Kidney (tissue), 13 donors: ENCODE measurements at regions not wholly inside any gene's neighbourhood (a gene's known extent, or its start where the extent isn't known, plus 50 kb on each side); places are given as distances from the start of the nearest gene placed in this dataset.

Experiments used
- DNase-seq, 5 donors: peaks; one replicate each; pipeline ENCODE4 v3.0.0-alpha.2; 2013 to 2020
- FAIRE-seq: peaks from 2 replicates; lab custom pipeline; 2012; peaks lifted over from hg19 to GRCh38; lab: Jason Lieb, UNC
- H3K27ac ChIP-seq, 2 donors: one replicate each; pipeline ENCODE4 v1.7.0; 2013; ENCODE audit warnings: low read depth in 2 of 2, low read length in 2 of 2, inconsistent platforms in 1 of 2
- H3K27me3 ChIP-seq: one replicate; pipeline ENCODE4 v1.7.1; 2013; ENCODE audit warnings: low read length, inconsistent platforms; ENCODE audit not compliant: control insufficient read depth, insufficient read depth
- H3K36me3 ChIP-seq, 3 donors: one replicate each; pipeline versions ENCODE4 v1.7.0 to v1.7.1; 2013; ENCODE audit warnings: low read length in 3 of 3, control low read depth in 1 of 3, inconsistent platforms in 1 of 3; ENCODE audit not compliant: insufficient read depth in 3 of 3, control insufficient read depth in 2 of 3
- H3K4me1 ChIP-seq, 3 donors: one replicate each; pipeline versions ENCODE4 v1.7.0 to v1.7.1; 2013; ENCODE audit warnings: low read length in 3 of 3, inconsistent platforms in 1 of 3, low read depth in 1 of 3; ENCODE audit not compliant: control insufficient read depth in 2 of 3, insufficient read depth in 2 of 3
- H3K4me3 ChIP-seq, 3 donors: one replicate each; pipeline versions ENCODE4 v1.7.0 to v1.8.1; 2013; ENCODE audit warnings: low read length in 3 of 3, control low read depth in 1 of 3, inconsistent platforms in 1 of 3
- H3K9ac ChIP-seq, 3 donors: one replicate each; pipeline versions ENCODE4 v1.7.0 to v1.7.1; 2013; ENCODE audit warnings: low read length in 3 of 3, control low read depth in 1 of 3, inconsistent platforms in 1 of 3
- H3K9me3 ChIP-seq, 3 donors: one replicate each; pipeline versions ENCODE4 v1.7.0 to v1.7.1; 2013; ENCODE audit warnings: low read length in 3 of 3, control low read depth in 1 of 3, inconsistent platforms in 1 of 3; ENCODE audit not compliant: control insufficient read depth in 2 of 3, insufficient read depth in 1 of 3
- intact Hi-C: fragments of 100-400 bp; cut with DNase I; formaldehyde crosslinking; loops from one replicate; pipeline ENCODE4 v1.11.1; 2022
- TF ChIP-seq, protein P1 (sequence below): IDR thresholded peaks from 3 replicates; pipeline ENCODE4 v1.5.1; 2012; ENCODE audit warnings: mild to moderate bottlenecking, moderate library complexity, borderline replicate concordance; ENCODE audit not compliant: insufficient read depth; ENCODE audit errors: extremely low read depth
- donor health status: control.
- donor health status: control.
- donor health status: control.
- donor health status: control.
- donor health status: control.
- donor health status: DM: yes; HTN: yes; CAD: no.
- donor health status: Normal renal cell carcinoma (clear cell type).

DNA sequence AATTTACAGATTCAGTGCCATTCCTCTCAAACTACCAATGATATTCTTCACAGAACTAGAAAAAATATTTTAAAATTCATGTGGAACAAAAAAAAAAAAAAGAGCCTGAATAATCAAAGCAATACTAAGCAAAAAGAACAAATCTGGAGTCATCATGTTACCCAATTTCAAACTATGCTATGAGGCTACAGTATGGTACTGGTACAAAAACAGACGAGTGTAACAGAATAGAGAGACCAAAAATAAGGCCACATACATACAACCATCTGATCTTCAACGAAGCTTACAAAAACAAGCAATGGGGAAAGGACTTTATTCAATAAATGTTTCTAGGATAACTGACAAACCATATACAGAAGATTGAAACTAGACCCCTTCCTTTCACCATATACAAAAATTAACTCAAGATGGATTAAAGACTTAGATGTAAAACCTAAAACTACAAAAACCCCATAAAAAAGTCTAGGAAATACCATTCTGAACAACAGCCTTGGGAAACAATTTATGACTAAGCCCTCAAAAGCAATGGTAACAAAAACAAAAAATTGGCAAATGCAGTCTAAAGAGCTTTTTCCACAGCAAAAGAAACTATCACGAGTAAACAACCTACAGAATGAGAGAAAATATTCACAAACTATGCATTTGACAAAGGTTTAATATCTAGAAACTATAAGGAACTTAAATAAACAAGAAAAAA, 207.7 kb downstream of the PTN start:
- FAIRE-seq (no peak), DNase-seq (no peak)
- intact Hi-C loops: no loop called here
- TF ChIP-seq, protein P1, sequence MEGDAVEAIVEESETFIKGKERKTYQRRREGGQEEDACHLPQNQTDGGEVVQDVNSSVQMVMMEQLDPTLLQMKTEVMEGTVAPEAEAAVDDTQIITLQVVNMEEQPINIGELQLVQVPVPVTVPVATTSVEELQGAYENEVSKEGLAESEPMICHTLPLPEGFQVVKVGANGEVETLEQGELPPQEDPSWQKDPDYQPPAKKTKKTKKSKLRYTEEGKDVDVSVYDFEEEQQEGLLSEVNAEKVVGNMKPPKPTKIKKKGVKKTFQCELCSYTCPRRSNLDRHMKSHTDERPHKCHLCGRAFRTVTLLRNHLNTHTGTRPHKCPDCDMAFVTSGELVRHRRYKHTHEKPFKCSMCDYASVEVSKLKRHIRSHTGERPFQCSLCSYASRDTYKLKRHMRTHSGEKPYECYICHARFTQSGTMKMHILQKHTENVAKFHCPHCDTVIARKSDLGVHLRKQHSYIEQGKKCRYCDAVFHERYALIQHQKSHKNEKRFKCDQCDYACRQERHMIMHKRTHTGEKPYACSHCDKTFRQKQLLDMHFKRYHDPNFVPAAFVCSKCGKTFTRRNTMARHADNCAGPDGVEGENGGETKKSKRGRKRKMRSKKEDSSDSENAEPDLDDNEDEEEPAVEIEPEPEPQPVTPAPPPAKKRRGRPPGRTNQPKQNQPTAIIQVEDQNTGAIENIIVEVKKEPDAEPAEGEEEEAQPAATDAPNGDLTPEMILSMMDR: no peak
- no peak overlapping the region for H3K9ac ChIP-seq
- H3K4me3 ChIP-seq: no peak overlapping the region
- H3K27me3 ChIP-seq: no peaks in the 10 kb centered on the region
- no peaks in the 10 kb centered on the region for H3K9me3 ChIP-seq
- H3K4me1 ChIP-seq: no peaks in the 10 kb centered on the region
- no peak overlapping the region for H3K27ac ChIP-seq
- no peaks in the 10 kb centered on the region for H3K36me3 ChIP-seq

DNA sequence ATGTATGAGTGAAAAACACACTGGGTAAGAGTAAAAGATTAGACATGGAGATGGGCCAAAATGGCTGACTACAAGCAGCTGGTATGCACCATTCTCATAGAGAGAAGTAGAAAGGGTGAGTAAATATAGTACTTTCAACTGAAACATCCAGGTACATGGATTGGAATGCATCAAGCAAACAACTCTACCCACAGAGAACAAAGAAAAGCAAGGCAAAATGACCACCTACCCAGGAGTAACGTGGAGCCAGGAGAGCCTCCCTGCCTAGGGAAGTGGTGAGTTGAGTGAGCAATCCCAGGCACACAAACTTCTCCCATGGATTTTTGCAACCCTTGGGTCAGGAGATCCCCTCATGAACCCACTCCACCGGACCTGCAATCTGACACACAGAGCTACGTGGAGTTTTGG, 212.8 kb downstream of the PTN start:
- no peaks in the 10 kb centered on the region for H3K9me3 ChIP-seq
- no peak overlapping the region for H3K27ac ChIP-seq
- no peaks in the 10 kb centered on the region for H3K36me3 ChIP-seq
- no peak overlapping the region for H3K4me3 ChIP-seq
- TF ChIP-seq, protein P1: no peak
- intact Hi-C loops: no loop called here
- H3K4me1 ChIP-seq: no peaks in the 10 kb centered on the region
- H3K27me3 ChIP-seq: no peaks in the 10 kb centered on the region
- H3K9ac ChIP-seq: no peak overlapping the region
- FAIRE-seq (no peak), DNase-seq (no peak)

DNA sequence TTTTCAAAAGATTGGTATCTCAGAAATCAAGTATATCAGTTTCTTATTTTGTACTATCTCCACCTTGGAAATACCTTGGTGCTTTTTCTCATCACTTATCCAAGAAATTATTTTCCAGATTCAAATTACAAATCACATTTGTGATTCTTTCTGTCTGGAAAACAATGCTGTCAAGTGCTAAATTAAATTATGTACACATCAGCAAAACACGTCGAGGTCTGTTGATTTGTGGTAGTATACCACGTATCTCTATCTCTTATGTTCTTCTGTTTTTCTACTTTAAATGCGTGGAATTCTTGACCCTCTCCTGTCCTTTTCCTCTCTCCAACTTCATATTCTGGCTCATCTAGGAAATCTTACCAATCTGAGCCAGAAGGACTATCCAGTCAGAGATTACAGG, 214.5 kb downstream of the PTN start:
- Histone ChIP-seq H3K4me3 (no peak overlapping the region), H3K27me3 (no peaks in the 10 kb centered on the region), H3K4me1 (no peaks in the 10 kb centered on the region), H3K27ac (no peak overlapping the region), H3K36me3 (no peaks in the 10 kb centered on the region), H3K9ac (no peak overlapping the region), H3K9me3 (no peaks in the 10 kb centered on the region)
- TF ChIP-seq, protein P1: no peak
- FAIRE-seq (no peak), DNase-seq (no peak)
- intact Hi-C loops: no loop called here

DNA sequence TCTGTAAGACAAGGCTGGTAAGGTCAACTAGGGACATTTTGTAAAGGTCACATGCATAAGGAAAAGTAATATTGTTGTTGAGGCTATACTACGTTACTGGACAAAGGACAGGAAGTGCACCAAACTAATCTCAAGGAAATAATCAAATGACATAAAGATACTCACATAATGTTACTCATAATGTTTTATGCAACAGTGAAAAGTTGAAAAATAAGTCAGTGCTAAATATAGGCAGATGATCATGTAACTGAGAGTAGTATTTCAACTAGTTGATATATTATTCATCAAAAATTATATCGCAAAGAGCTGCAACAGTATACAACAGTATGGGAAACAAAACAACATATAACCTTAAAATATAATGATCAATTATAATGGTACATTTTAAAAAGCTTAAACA, 215.7 kb downstream of the PTN start:
- TF ChIP-seq, protein P1: no peak
- Histone ChIP-seq H3K4me1 (no peaks in the 10 kb centered on the region), H3K27me3 (no peaks in the 10 kb centered on the region), H3K36me3 (no peaks in the 10 kb centered on the region), H3K27ac (no peak overlapping the region), H3K9me3 (no peaks in the 10 kb centered on the region), H3K9ac (no peak overlapping the region), H3K4me3 (no peak overlapping the region)
- FAIRE-seq (no peak), DNase-seq (no peak)
- intact Hi-C loops: no loop called here
